Amniotic stem cell (primary cell): ENCODE measurements at regions not wholly inside any gene's neighbourhood (a gene's known extent, or its start where the extent isn't known, plus 50 kb on each side); places are given as distances from the start of the nearest gene placed in this dataset.
A peak's percentile ranks its signal among the peaks of the same experiment; 100 is the strongest.

Experiments used
- DNase-seq: peaks from one replicate; lab custom pipeline; 2025; lab: John Stamatoyannopoulos, UW

- DNase-seq: no peak
These were observed 197.0 kb downstream of the AXIN2 start for GRCh38 chr17:65364438-65364837.

GRCh38 chr17:65362826-65363225 is 198.6 kb downstream of the AXIN2 start:
- no peak for DNase-seq

DNA sequence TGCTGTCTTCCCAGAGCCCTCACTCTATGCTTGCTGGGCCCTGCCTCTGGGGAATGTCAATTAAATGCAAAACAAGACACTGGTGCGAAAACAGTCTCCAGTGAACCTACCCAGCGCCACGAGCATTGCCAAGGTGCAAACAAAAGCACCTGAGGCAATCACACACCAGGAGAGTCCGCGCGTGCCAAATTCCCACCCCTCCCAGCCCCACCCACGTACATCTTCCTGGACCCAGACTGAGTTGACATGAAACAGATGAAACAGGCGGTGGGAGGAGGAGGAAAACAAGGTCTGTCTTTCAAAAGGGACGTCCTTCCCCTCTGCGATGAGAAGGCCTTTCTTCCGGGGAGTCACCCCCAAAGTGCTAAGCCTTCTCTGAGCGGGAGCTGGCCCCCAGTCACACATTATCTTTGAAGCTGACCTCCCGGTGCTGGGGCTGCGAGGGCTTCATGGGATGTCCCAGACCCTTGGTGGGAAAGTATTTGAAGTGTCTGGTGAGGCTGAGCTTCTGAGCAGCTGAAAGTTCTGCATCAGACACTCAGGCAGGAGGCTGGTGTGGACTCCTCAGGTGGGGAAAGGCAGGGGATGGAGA is 200.4 kb downstream of the AXIN2 start:
- no peak for DNase-seq

GRCh38 chr17:65359016-65359415 is 202.4 kb downstream of the AXIN2 start:
- DNase-seq: peak; percentile 66

DNA sequence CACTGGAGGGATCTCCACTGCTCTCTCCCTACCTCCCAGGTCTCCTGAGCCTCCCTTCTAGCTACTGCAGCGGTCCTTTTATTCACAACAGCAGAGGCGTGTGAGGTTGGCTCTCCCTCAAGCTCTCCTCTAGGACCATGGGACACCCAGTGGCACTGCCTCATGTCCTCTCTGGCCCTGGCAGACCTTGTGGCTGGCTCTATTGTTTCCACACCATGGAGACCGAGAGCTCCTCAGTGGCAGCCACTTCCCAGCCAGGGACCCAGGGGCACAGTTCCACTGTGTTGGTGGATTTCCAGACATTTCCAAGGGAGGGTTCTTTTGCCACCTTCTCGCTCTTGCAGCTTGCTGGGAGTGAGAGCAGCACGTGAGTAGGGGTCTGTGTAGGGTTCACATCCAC is 204.9 kb downstream of the AXIN2 start:
- DNase-seq: no peak

DNA sequence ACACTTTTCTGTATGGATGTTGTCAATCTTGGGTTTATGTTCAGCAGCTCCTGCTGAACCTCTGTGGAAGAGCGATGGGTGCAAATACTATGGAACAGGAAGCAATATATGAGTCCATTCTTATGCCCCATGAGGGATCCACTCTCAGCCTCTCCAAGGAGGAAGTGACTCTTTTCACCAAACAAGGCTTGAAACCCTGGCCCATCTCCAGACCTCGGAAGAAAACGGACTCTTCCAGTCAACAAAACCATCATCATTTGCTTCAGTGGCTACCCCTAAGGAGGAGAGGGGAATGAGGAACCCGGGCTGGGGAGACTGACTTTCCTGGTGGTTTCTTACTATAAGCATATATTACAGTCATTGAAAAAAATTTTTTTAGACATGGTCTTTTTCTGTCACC is 206.2 kb downstream of the AXIN2 start:
- DNase-seq: no peak

DNA sequence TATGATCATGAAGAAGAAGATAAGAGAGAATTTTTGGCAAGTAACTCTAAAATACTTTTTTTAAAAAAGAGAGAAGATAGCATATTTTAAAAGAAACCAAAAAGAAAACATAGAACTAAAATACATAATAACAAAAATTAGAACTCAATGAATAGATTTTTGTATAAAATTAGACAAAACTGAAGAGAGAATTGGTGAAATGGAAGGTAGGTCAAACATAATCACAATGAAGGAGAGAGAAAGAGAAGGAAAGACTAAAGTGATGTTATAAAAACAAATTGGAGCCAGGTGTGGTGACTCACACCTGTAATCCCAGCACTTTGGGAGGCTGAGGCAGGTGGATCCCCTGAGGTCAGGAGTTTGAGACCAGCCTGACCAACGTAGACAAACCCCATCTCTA is 211.5 kb downstream of the AXIN2 start:
- no peak for DNase-seq

- no peak for DNase-seq
These were observed 209.0 kb downstream of the RGS9 start for GRCh38 chr17:65346166-65346565.

GRCh38 chr17:65345261-65346005 is 208.3 kb downstream of the RGS9 start:
- no peak for DNase-seq

DNA sequence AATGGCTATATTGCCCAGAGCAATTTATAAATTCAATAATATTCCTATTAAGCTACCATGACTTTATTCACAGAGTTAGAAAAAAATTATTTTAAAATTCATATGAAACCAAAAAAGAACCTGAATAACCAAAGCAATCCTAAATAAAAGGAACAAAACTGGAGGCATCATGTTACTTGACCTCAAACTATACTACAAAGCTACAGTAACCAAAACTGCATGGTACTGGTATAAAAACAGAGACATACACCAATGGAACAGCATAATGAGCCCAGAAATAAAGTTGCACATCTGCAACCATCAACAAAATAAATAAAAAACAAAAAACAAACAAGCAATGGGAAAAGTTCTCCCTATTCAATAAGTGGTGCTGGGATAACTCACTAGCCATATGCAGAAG is 203.2 kb downstream of the RGS9 start:
- no peak for DNase-seq

GRCh38 chr17:65334406-65334805 is 197.2 kb downstream of the RGS9 start:
- DNase-seq: no peak

DNA sequence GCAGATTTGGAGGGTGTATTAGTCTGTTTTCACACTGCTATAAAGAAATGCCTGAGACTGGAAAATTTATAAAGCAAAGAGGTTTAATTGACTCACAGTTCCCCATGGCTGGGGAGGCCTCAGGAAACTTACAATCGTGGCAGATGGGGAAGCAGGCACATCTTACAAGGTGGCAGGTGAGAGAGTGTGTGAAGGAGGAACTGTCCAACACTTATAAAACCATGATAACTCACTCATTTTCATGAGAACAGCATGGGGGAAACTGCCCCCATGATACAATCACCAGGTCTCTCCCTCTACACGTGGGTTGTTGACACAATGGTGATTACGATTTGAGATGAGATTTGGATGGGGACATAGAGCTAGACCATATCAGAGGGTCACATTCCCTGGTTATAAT is 195.6 kb downstream of the RGS9 start:
- no peak for DNase-seq

GRCh38 chr17:65332375-65332774 is 195.2 kb downstream of the RGS9 start:
- peak; percentile 5 for DNase-seq

DNA sequence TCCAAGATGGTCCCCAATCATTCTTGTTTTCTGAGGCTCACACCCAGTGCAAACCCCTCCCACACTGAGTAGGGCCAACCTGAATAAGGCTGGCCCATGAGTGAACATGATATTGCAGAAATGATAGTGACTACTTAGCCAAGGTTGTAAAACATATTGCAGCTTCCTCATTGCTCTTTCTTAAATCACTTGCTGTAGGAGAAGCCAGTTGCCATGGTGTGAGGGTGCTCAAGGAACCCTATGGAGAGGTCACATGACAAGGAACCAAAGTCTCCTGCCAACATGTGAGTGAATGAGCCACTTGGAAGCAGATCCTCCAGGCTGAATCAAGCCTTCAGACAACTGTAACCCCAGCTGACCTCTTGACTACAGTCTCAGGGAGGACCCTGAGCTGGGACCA is 191.4 kb downstream of the RGS9 start:
- DNase-seq: no peak

DNA sequence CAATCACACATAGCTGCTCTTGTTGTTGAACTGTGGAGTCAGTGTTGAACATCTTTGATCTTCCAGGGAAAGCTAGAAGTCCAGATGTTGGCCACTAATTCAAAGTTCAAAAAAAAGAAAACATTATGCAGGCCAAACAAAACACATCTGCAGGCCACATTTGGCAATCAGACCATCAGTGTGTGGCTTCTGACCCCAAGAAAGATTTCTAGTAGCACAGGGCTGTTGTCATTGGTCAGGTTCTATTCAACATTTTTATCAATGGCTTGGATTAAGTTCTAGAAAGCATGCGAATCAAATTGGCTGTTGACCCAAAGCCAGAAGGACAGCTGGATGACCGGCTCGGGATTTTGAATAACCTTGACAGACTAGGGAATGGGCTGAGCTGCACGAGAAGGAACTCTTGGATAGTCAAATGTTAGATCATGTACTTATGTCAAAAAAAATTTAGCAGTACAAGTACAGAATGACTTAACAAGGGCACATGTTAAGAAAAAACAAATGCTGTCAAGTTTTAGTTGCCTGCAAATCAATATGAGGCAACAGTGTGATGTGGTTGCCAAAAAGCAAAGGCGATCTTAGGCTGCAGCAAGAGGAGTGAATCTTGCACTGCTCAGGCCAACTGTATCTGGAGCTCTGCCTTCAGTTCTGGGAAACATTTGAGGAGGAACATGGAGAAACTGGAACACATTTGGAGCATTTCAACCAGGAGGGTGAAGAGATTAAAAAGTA is 187.6 kb downstream of the RGS9 start:
- no peak for DNase-seq

GRCh38 chr17:65323049-65323448 is 185.9 kb downstream of the RGS9 start:
- no peak for DNase-seq

DNA sequence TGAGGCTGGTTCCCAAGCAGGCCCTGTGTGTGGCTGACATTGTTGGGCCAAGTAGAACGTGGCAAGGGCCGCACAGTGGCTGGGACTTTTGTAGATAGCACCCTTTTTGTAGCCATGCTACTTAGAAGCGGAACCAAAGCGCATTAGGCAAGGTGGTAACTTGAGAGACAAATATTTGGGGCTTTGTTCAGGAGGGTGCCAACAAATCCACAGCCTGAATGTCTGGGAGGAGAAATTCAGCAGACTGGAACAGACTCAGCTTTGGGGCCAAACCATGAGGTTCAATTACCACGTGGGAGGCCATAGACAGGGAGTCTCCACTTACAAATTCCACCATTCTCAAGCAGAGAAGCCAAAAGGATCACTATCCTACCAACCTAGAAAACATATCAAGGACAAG is 183.7 kb downstream of the RGS9 start:
- DNase-seq: no peak

DNA sequence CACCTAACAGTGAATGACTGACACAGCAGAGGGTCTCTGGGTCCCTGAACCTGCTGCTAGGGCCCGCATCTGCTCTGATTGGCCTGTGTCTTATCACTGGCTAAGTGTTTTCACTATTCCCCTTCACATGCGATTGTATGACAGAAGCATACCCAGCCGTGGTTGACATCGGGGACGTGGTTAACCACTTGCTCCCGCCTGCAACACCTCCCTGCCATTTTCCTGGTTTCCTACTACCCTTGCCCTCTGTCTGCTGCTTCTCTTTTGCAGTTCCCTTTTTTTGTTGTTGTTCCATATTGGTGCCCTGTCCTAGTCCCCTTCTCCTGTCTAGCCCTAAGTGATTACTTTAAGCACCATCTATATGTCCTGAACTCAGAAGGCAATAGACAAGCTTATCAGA is 177.0 kb downstream of the RGS9 start:
- no peak for DNase-seq

GRCh38 chr17:65312718-65313377 is 175.7 kb downstream of the RGS9 start:
- no peak for DNase-seq

- no peak for DNase-seq
These were observed 174.1 kb downstream of the RGS9 start for GRCh38 chr17:65311261-65311660.

- DNase-seq: no peak
These were observed 170.8 kb downstream of the RGS9 start for GRCh38 chr17:65307961-65308316.

- DNase-seq: no peak
These were observed 170.2 kb downstream of the RGS9 start for GRCh38 chr17:65307081-65307960.
